Upper lobe of right lung (tissue), 1 donor: ENCODE measurements at regions not wholly inside any gene's neighbourhood (a gene's known extent, or its start where the extent isn't known, plus 50 kb on each side); places are given as distances from the start of the nearest gene placed in this dataset.

Source experiments
- ATAC-seq: fragments of 200-7000 bp; cut with Tn5 transposase; one replicate; pipeline ENCODE4 v1.9.1; 2020; ENCODE audit warnings: mild to moderate bottlenecking, moderate library complexity
- DNase-seq: peaks from one replicate; pipeline ENCODE4 v3.0.0-alpha.2; 2020
- H3K27ac ChIP-seq: fragments of 200-600 bp; one replicate; pipeline ENCODE4 v1.8.0; 2022
- H3K27me3 ChIP-seq: fragments of 200-600 bp; one replicate; pipeline ENCODE4 v1.8.0; 2022; ENCODE audit warnings: mild to moderate bottlenecking
- H3K36me3 ChIP-seq: fragments of 200-600 bp; one replicate; pipeline ENCODE4 v1.8.0; 2022
- H3K4me1 ChIP-seq: fragments of 200-600 bp; one replicate; pipeline ENCODE4 v1.8.0; 2022
- H3K4me3 ChIP-seq: fragments of 200-600 bp; one replicate; pipeline ENCODE4 v1.8.0; 2022; ENCODE audit warnings: mild to moderate bottlenecking
- H3K9me3 ChIP-seq: fragments of 200-600 bp; one replicate; pipeline ENCODE4 v1.8.0; 2022
- CTCF ChIP-seq: fragments of 200-600 bp; IDR thresholded peaks from one replicate; pipeline ENCODE4 v1.8.0; 2022; ENCODE audit warnings: antibody characterized with exemption
- intact Hi-C: fragments of 100-400 bp; cut with DNase I; formaldehyde crosslinking; loops from one replicate; pipeline ENCODE4 v1.11.0; 2022
- donor health status: DM: no; HTN: yes; CAD: no; lungs with severe emphysema.

- intact Hi-C loops = no loop called here
- no peaks in the 10 kb centered on the region for H3K36me3 ChIP-seq
- H3K27ac ChIP-seq = no peak overlapping the region
- no peaks in the 10 kb centered on the region for H3K9me3 ChIP-seq
- DNase-seq = peak; percentile 71
- H3K4me1 ChIP-seq = peaks cover 17% of the 10 kb centered on the region
- H3K4me3 ChIP-seq = no peak overlapping the region
- H3K27me3 ChIP-seq = peaks cover 5% of the 10 kb centered on the region
- no peak for TF ChIP-seq CTCF
- ATAC-seq = peak; percentile 51
Observed at GRCh38 chr1:38512789-38513188, 346.8 kb downstream of the RRAGC start.

- no peak for DNase-seq
- H3K27me3 ChIP-seq = peaks cover 5% of the 10 kb centered on the region
- intact Hi-C loops = no loop called here
- no peak for TF ChIP-seq CTCF
- peaks cover 21% of the 10 kb centered on the region for H3K4me1 ChIP-seq
- no peaks in the 10 kb centered on the region for H3K36me3 ChIP-seq
- H3K4me3 ChIP-seq = no peak overlapping the region
- H3K27ac ChIP-seq = no peak overlapping the region
- no peaks in the 10 kb centered on the region for H3K9me3 ChIP-seq
- no peak for ATAC-seq
Observed at GRCh38 chr1:38512024-38512767, 347.4 kb downstream of the RRAGC start.

- Histone ChIP-seq H3K36me3 (no peaks in the 10 kb centered on the region), H3K27me3 (peaks cover 5% of the 10 kb centered on the region), H3K27ac (no peak overlapping the region), H3K4me3 (no peak overlapping the region), H3K9me3 (no peaks in the 10 kb centered on the region), H3K4me1 (peaks cover 21% of the 10 kb centered on the region)
- intact Hi-C loops = no loop called here
- DNase-seq (no peak), ATAC-seq (peak; percentile 86)
- TF ChIP-seq CTCF = no peak
Observed at GRCh38 chr1:38508232-38508631, 351.3 kb downstream of the RRAGC start.

GRCh38 chr1:38507563-38507962 is 352.0 kb downstream of the RRAGC start:
- H3K27ac ChIP-seq = no peak overlapping the region
- no peaks in the 10 kb centered on the region for H3K36me3 ChIP-seq
- no peaks in the 10 kb centered on the region for H3K9me3 ChIP-seq
- no peak for DNase-seq
- peaks cover 15% of the 10 kb centered on the region for H3K4me1 ChIP-seq
- H3K4me3 ChIP-seq = no peak overlapping the region
- ATAC-seq = no peak
- peaks cover 5% of the 10 kb centered on the region for H3K27me3 ChIP-seq
- no peak for TF ChIP-seq CTCF
- intact Hi-C loops = no loop called here

- no peak overlapping the region for H3K27ac ChIP-seq
- ATAC-seq (no peak), DNase-seq (no peak)
- H3K36me3 ChIP-seq = no peaks in the 10 kb centered on the region
- TF ChIP-seq CTCF = no peak
- H3K4me3 ChIP-seq = no peak overlapping the region
- intact Hi-C loops = no loop called here
- no peaks in the 10 kb centered on the region for H3K9me3 ChIP-seq
- H3K27me3 ChIP-seq = peaks cover 5% of the 10 kb centered on the region
- H3K4me1 ChIP-seq = peaks cover 12% of the 10 kb centered on the region
Observed at GRCh38 chr1:38505944-38506343, 353.6 kb downstream of the RRAGC start.

- no peak for TF ChIP-seq CTCF
- Histone ChIP-seq H3K27ac (no peak overlapping the region), H3K27me3 (no peaks in the 10 kb centered on the region), H3K4me3 (no peak overlapping the region), H3K36me3 (no peaks in the 10 kb centered on the region), H3K4me1 (peaks cover 3% of the 10 kb centered on the region), H3K9me3 (no peaks in the 10 kb centered on the region)
- intact Hi-C loops = no loop called here
- peak; percentile 58 for ATAC-seq
- DNase-seq = no peak
Observed at GRCh38 chr1:38502758-38503157, 356.8 kb downstream of the RRAGC start.
